ENCODE measurements at regions not wholly inside any gene's neighbourhood (a gene's known extent, or its start where the extent isn't known, plus 50 kb on each side); places are given as distances from the start of the nearest gene placed in this dataset.

GRCh38 chr5:124669956-124670721, 76.3 kb downstream of the ZNF608 start:
- DNase-seq = no peak

GRCh38 chr5:124669300-124669648, 77.2 kb downstream of the ZNF608 start:
- Histone ChIP-seq H3K36me3 (no peaks in the 10 kb centered on the region), H3K27ac (no peak overlapping the region), H3K9me3 (no peaks in the 10 kb centered on the region), H3K4me3 (no peak overlapping the region), H3K4me1 (peaks cover 0 to 4% of the 10 kb centered on the region in 2 donors), H3K27me3 (no peaks in the 10 kb centered on the region)
- TF ChIP-seq POLR2A (IDR thresholded peaks at IDR 0.05) (no peak), CTCF (IDR thresholded peaks at IDR 0.05) (no peak)
- intact Hi-C loops (cut with DNase I; ENCODE audit: low total_unique reads) = no loop called here
- DNase-seq = no peak

More at GRCh38 chr5:124669956-124670721, 76.3 kb downstream of the ZNF608 start:
- Histone ChIP-seq H3K4me3 (no peak overlapping the region), H3K36me3 (no peaks in the 10 kb centered on the region), H3K9me3 (no peaks in the 10 kb centered on the region), H3K27ac (no peak overlapping the region), H3K27me3 (no peaks in the 10 kb centered on the region), H3K4me1 (peaks cover 0 to 4% of the 10 kb centered on the region in 2 donors)
- intact Hi-C loops (cut with DNase I; ENCODE audit: low total_unique reads) = loop anchor here (10.0 kb wide), 1 partner anchor 75 kb away; the partner anchor contains the start of gene ZNF608
- TF ChIP-seq POLR2A (IDR thresholded peaks at IDR 0.05) (no peak), CTCF (IDR thresholded peaks at IDR 0.05) (no peak)

- Histone ChIP-seq H3K4me1 (peaks cover 0 to 4% of the 10 kb centered on the region in 2 donors), H3K9me3 (no peaks in the 10 kb centered on the region), H3K27ac (no peak overlapping the region), H3K36me3 (no peaks in the 10 kb centered on the region), H3K27me3 (no peaks in the 10 kb centered on the region), H3K4me3 (no peak overlapping the region)
- TF ChIP-seq POLR2A (IDR thresholded peaks at IDR 0.05) (no peak), CTCF (IDR thresholded peaks at IDR 0.05) (no peak)
- intact Hi-C loops (cut with DNase I; ENCODE audit: low total_unique reads) = no loop called here
- no peak for DNase-seq
Measured at GRCh38 chr5:124668353-124669299, 77.8 kb downstream of the ZNF608 start.

- no peaks in the 10 kb centered on the region for H3K27me3 ChIP-seq
- H3K4me1 ChIP-seq = peaks cover 7 to 9% of the 10 kb centered on the region in 2 donors
- no peak overlapping the region for H3K4me3 ChIP-seq
- intact Hi-C loops (cut with DNase I; ENCODE audit: low total_unique reads) = no loop called here
- DNase-seq = no peak
- H3K9me3 ChIP-seq = no peaks in the 10 kb centered on the region
- H3K36me3 ChIP-seq = no peaks in the 10 kb centered on the region
- TF ChIP-seq POLR2A (IDR thresholded peaks at IDR 0.05) (no peak), CTCF (IDR thresholded peaks at IDR 0.05) (no peak)
- no peak overlapping the region for H3K27ac ChIP-seq
Measured at GRCh38 chr5:124665625-124666024, 80.8 kb downstream of the ZNF608 start.

- Histone ChIP-seq H3K27me3 (no peaks in the 10 kb centered on the region), H3K4me1 (peaks cover 7 to 9% of the 10 kb centered on the region in 2 donors), H3K4me3 (no peak overlapping the region), H3K36me3 (no peaks in the 10 kb centered on the region), H3K9me3 (no peaks in the 10 kb centered on the region), H3K27ac (no peak overlapping the region)
- no peak for TF ChIP-seq CTCF (IDR thresholded peaks at IDR 0.05)
- TF ChIP-seq POLR2A (IDR thresholded peaks at IDR 0.05) = no peak
- intact Hi-C loops (cut with DNase I; ENCODE audit: low total_unique reads) = no loop called here
- DNase-seq = no peak
Measured at GRCh38 chr5:124665035-124665434, 81.4 kb downstream of the ZNF608 start.

All from uterus (tissue), 3 donors.